HCT116 (cell line): ENCODE measurements at regions not wholly inside any gene's neighbourhood (a gene's known extent, or its start where the extent isn't known, plus 50 kb on each side); places are given as distances from the start of the nearest gene placed in this dataset.

Experiments
- CTCF ChIP-seq, 3 experiments: fragments of 200-600 bp in 1 of 3; sonication (generic) in 1 of 3; IDR thresholded peaks in 2 of 3; conservative IDR thresholded peaks in 1 of 3; 2 replicates each; pipeline ENCODE4 v1.5.1; 2012 to 2017; ENCODE audit warnings: low read depth in 2 of 3, low read length in 2 of 3, antibody characterized with exemption in 1 of 3, borderline replicate concordance in 1 of 3, control low read depth in 1 of 3, mild to moderate bottlenecking in 1 of 3, mixed read lengths in 1 of 3, mixed run types in 1 of 3, moderate library complexity in 1 of 3; ENCODE audit not compliant: insufficient read depth in 1 of 3
- EZH2 ChIP-seq: fragments of 200-600 bp; sonication (generic); IDR thresholded peaks from 2 replicates; pipeline ENCODE4 v1.6.1; 2017; ENCODE audit warnings: antibody characterized with exemption, mixed run types
- EZH2phosphoT487 ChIP-seq: fragments of 200-600 bp; IDR thresholded peaks from 2 replicates; pipeline ENCODE4 v1.6.1; 2018; ENCODE audit warnings: antibody characterized with exemption, borderline replicate concordance
- MAX ChIP-seq: IDR thresholded peaks from 2 replicates; pipeline ENCODE4 v1.6.1; 2012
- POLR2A ChIP-seq: IDR thresholded peaks from 2 replicates; pipeline ENCODE4 v1.7.0; 2011; ENCODE audit warnings: borderline replicate concordance; ENCODE audit not compliant: insufficient read depth, insufficient read length; ENCODE audit errors: extremely low read depth
- REST ChIP-seq: IDR thresholded peaks from 2 replicates; pipeline ENCODE4 v1.6.1; 2012; ENCODE audit warnings: low read depth
- SIN3A ChIP-seq: IDR thresholded peaks from 2 replicates; pipeline ENCODE4 v1.6.1; 2012; ENCODE audit warnings: low read depth

GRCh38 chr15:35195031-35195430, 109.9 kb upstream of the NANOGP8 start:
- no peak for TF ChIP-seq CTCF (IDR thresholded peaks at IDR 0.05 in 2 of 3, conservative IDR thresholded peaks at IDR 0.05 in 1 of 3; ENCODE audit: borderline replicate concordance in 1 of 3, insufficient read depth in 1 of 3, low read depth in 2 of 3, low read length in 2 of 3)
- no peak for TF ChIP-seq POLR2A
- no peak for TF ChIP-seq SIN3A
- TF ChIP-seq REST, result no peak
- TF ChIP-seq EZH2, result no peak
- no peak for TF ChIP-seq EZH2phosphoT487
- TF ChIP-seq MAX, result no peak
